Limb (tissue), 2 donors: ENCODE measurements at regions not wholly inside any gene's neighbourhood (a gene's known extent, or its start where the extent isn't known, plus 50 kb on each side); places are given as distances from the start of the nearest gene placed in this dataset.

Source experiments
- DNase-seq, 2 donors: peaks; one replicate each; pipeline ENCODE4 v3.0.0-alpha.2; 2016; ENCODE audit errors: extremely low spot score in 2 of 2

- no peak for DNase-seq
Measured at GRCh38 chr2:45275242-45275805, 266.1 kb upstream of the SIX2 start.

DNA sequence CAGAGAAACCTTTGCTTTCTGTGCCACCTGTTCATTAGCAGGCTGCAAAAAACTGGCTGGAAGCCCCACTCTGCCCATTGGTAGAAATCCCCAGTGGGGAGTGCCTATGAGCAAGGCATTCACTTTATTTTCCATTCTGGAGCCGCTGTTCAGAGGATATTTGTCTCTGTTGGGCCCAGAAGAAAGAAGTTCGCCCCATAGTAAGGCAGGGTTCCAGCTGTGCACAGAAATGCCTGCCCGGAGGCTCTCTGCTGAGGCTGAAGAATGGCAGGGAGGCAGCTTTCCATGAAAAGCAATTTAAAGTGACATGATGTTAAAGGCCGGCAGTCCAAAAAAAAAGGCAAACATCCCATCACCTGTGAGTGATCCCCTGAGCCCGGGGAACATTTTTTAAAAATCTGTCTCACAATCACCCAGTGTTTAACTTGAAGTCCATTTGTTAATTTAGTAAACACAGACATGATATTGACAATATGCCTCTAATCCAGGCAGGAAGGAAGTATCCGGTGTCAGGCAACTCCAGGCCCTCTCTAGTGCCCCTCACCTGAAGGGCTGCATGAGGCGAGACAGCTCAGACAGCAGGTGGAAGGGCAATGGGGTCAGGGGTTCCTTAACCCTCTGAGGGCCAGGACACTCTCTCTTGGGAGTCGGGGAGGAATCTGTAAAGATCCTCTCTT, 265.1 kb upstream of the SIX2 start:
- DNase-seq, result no peak

GRCh38 chr2:45273412-45274249, 264.4 kb upstream of the SIX2 start:
- DNase-seq, result no peak

GRCh38 chr2:45272549-45273265, 263.5 kb upstream of the SIX2 start:
- no peak for DNase-seq

- DNase-seq, result no peak
Measured at GRCh38 chr2:45269149-45269793, 260.0 kb upstream of the SIX2 start.

DNA sequence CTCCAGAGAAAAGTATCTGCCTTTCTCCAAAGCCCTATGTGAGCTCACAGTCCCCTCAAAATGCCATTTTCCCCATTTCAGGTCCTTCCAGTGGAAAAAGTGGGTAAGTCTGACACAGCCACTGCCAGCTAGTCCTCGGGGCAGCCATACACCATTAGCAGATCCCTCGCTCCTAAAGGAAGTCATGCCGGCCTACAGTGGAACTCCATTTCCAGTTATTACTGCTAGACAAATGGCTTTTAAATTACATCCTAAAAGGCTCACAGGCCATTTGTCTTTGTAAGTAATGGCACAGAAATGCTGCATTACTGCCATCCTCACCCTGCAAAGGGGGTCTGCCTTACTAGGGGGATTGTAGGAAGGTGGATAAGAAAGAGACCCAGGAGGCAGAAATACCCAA, 259.4 kb upstream of the SIX2 start:
- peak in 1 of 2 donors; percentile 18 for DNase-seq

GRCh38 chr2:45267062-45267792, 258.0 kb upstream of the SIX2 start:
- DNase-seq, result peak in 1 of 2 donors; percentile 18

DNA sequence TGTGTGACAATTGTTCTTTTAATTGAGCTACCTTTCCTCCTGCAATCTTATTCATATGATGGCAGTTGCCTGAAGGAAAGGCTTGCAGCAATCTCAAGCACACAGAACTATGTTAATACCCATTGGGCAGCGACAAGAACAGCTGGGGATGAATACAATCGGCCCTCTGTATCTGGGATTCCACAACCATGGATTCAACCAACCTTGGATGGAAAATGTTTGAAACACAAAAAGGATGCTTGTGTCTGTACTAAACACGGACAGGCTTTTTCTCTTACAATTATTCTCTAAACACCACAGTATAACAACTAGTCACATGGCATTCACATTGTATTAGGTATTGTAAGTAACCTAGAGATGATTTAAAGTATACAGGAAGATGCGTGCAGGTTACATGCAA, 256.1 kb upstream of the SIX2 start:
- DNase-seq, result no peak

DNA sequence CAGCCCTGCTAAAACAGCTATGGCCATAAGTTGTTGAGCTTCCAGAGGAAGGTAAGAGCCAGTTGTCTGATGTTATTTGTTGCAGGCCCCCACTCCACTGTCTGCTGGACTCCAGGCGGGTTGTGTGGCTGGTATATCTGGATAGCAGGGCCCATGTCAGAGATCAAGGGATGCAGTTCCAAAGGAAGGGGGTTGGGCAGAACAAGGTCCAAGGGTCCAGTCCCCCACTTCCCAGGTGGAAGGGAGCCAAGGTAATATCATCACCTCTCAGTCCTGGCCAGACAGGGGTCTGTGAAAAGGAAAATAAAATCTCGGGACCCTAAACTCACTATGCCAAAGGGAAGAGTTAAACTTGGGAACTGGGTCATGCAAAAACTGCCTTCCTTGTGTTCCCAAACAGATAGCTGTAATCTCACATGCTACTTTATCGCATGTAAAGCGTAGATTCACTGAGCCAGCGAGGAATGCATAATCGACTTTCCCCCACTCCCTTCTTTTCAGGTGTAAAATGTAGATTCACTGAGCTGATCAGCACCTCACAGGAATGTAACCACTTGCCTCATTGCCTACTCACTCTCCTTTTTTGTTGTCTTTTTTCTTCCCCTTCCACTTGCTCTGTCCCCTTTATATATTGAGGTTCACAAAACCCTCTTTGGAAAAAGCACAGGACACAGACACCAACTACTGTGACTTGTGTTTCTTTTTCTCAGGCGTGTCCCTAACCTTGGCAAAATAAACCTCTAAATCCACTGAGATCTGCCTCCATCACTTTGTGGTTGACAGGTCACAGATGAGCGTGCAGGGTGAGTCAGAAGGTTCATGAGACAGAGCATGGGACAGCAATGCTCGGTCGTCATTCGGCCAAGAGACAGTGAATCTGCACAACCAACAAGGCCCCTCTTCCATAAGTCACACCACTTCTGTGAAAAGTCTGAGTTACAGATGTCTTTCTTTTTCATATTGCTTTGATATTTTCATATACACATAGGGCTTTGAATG, 255.3 kb upstream of the SIX2 start:
- no peak for DNase-seq

GRCh38 chr2:45263147-45263546, 253.9 kb upstream of the SIX2 start:
- no peak for DNase-seq

DNA sequence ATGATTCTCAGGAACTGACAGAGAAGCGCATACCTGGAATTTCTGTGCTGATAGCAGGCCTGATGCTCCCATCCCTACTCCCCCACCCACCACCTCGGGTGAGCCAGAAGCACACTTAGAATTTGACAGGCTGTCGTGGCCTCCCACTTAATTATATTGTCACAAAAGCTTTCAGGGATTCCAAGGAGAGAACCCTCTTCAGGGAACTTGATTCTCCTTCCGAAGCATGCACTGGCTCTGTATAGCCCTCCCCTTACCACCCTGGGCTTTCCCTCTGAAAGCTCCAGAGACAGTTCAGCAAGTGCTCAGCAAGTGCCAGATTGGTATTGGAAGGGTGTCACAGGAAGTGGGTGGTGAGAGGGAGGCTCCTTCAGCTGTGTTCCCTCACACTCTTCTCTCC, 252.5 kb upstream of the SIX2 start:
- DNase-seq, result no peak

- DNase-seq, result no peak
Measured at GRCh38 chr2:45260946-45261345, 251.7 kb upstream of the SIX2 start.

GRCh38 chr2:45259547-45260160, 250.4 kb upstream of the SIX2 start:
- no peak for DNase-seq

DNA sequence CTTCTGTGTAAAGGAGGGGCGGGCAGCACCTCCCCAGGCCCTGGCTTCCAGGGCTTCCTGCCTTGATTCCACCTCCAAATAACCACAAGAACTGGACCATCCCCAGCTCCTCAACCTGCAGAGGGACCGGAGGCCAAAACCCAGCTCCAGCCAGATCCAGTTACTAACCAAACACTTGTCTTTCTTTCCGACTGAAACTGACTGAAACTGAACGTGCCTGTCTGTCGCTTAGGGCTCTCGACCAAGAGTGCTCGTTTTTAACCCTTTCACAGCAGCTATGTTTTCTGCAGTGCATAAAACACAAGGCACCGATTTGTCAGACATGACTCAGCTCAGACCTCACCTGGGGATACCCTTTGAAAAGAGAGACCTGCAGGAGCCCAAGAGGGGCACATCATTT, 249.9 kb upstream of the SIX2 start:
- no peak for DNase-seq

DNA sequence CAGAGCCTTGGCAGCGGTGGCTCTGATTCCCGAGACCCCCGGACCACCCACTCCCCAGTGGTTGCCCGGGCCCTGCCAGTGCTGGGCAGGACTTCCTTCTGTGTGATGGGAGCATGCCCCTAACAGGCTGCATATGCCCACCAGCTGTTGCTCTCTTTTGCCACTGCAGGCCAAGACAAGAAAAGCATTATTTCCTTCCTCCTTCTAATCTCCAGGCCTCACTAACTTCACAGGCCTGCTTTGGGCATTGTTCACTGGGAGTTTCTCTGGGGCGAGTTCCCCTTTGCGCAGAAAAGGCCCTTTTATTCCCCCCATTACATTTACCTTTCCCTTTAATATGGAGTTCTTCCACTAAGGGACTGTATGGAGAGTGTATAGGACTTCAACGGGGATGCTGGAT, 249.1 kb upstream of the SIX2 start:
- DNase-seq, result no peak

DNA sequence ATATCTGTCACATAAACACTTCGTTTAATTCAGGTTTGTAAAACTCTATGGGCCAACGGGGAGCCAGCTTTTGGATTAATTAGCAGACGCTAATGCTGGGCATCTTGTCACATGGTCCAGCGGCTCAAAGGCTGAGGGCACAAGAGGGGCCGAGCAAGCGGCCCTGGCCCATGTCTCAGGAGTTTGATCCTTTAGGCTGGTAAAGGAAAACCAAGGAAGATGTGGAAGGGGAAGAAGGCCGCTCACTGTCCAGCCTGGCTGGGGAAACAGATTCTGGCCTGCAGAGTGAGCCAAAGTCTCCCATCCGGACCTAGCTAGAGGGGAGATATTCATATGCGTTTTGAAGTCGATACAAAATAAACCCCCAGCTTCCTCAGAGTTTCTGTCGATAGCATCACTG, 248.6 kb upstream of the SIX2 start:
- no peak for DNase-seq

- no peak for DNase-seq
Measured at GRCh38 chr2:45256867-45257641, 247.8 kb upstream of the SIX2 start.

DNA sequence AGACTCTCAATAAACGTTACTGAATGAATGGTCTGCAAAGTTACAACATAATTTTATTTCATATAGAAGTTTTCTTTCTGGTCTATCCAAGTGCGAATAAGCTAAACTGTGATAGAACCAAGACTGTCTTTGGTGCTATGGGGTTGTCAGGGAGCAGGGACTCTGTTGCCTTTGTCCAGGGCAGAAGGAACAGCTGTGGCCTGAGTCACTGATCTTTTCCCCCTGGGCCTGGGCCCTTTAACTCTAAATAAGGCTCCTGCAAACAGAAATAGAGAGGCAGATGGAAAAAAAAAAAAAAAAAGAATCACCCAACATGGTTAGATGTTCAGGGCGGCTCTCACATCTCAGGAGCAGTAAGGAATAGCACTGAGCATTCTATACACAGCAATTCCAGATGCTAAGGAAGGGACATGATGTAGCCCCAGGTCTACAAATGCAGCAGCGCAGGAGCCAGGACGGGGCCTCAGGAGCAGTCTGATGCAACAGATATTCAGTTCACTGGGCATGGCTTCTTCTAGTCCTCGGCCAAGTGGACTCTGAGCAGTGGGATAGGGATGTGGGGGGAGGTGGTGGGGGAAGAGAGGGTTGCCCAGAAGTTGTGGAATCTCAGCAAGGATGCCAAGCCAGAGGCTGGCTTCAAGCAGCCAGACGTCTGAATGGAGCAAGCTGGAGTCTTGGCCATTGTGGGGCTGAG, 247.1 kb upstream of the SIX2 start:
- DNase-seq, result no peak
